ENCODE measurements at regions not wholly inside any gene's neighbourhood (a gene's known extent, or its start where the extent isn't known, plus 50 kb on each side); places are given as distances from the start of the nearest gene placed in this dataset.

GRCh38 chr2:199552141-199552540 lies 94.4 kb upstream of the SATB2 start:
- no peak for TF ChIP-seq POLR2AphosphoS5 (IDR thresholded peaks at IDR 0.05; ENCODE audit: insufficient read depth, low read depth, low read length)
- no peak for TF ChIP-seq GATA2 (IDR thresholded peaks at IDR 0.05; ENCODE audit: insufficient read depth, insufficient read length, low read depth, low read length)

Measured in endothelial cell of umbilical vein (primary cell).